ENCODE measurements at regions not wholly inside any gene's neighbourhood (a gene's known extent, or its start where the extent isn't known, plus 50 kb on each side); places are given as distances from the start of the nearest gene placed in this dataset.

GRCh38 chr1:25055961-25056360 lies 125.9 kb upstream of the RUNX3 start:
- no peak for DNase-seq (ENCODE audit: low spot score)

DNA sequence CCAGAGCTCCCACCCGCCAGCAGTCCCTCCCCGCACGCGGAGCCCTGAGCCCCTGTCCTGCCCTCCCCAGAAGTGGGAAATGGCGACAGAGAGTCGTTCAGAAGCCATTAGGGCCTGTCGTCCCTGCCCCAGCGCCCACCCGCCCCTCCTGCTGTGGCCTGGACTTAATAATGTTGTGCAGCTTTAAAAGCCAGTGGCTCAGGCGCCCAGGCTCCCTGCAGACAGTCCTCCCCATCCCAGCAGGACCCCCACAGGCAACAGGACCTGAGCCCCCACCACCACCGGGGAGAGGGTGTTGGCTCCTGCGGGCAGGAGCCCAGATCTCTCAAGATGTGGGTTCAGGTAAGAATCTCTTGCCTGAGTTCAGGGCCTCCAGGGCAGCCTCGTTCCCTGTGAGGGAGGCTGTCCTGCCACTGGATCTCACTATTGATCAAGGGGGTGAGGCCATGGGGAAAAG lies 125.3 kb upstream of the RUNX3 start:
- DNase-seq (ENCODE audit: low spot score): no peak

DNA sequence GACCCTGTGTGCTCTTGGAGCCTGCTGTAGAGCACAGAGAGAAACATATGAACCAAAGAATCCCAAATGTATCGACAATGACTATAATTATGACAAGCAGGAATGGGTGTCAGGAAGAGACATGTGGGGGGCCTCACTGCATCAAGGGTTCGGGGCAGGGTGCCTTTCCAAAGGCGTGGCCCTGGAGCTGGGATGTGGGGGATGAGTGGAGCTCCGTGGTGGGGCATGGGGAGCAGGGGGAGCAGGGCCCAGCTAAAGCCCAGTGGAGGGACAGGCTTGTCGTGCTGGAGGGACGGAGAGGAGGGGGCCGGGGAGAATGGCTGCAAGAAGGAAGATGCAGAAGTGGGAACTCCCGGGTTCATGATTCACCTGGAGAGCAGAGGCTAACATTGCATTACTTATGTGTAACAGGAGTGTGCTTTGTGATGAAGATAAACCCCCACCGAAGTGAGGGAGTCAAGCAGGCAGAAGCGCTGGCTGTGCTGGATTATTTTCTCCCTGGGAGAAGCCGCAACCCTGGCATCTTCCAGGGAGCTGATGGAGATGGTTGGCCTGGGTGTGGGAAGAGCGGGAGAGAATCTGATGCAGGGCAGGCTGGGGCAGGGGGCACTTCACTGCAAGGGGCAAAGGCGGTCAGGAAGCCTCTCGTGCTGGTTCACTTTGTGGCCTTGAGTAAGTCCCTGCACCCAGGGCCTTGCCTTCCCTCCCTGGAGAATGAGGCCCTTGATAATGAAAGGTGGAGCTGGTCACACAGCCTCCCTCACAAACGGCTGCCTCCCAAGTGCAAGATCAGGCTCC lies 124.6 kb upstream of the RUNX3 start:
- no peak for DNase-seq (ENCODE audit: low spot score)

GRCh38 chr1:25053576-25054250 lies 123.6 kb upstream of the RUNX3 start:
- no peak for DNase-seq (ENCODE audit: low spot score)

GRCh38 chr1:25051906-25052305 lies 121.8 kb upstream of the RUNX3 start:
- DNase-seq (ENCODE audit: low spot score): no peak

DNA sequence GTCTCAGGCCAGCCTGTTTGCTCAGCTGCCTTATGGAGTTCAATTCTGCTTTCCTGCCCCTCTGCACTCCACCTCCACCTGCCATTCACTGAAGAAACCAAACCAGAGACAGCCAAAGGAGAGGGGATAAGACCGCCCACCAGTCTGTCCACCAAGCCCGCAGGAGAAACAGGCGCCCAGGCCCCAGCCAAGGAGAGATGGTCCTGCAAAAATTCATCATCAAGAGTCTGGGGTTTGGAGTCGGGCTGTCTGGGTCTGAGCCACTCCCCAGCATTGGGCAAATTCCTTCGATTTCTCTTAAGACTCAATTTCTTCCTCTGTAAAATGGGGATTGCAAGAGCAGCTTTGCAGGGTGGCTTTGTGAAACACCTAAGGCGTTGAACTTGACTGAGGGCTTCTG lies 121.4 kb upstream of the RUNX3 start:
- no peak for DNase-seq (ENCODE audit: low spot score)

GRCh38 chr1:25050165-25050564 lies 120.1 kb upstream of the RUNX3 start:
- no peak for DNase-seq (ENCODE audit: low spot score)

- no peak for DNase-seq (ENCODE audit: low spot score)
These were observed 119.1 kb upstream of the RUNX3 start for GRCh38 chr1:25049190-25049589.

GRCh38 chr1:25048728-25049127 lies 118.7 kb upstream of the RUNX3 start:
- DNase-seq (ENCODE audit: low spot score): no peak

GRCh38 chr1:25047506-25048240 lies 117.6 kb upstream of the RUNX3 start:
- no peak for DNase-seq (ENCODE audit: low spot score)

- DNase-seq (ENCODE audit: low spot score): no peak
These were observed 116.1 kb upstream of the RUNX3 start for GRCh38 chr1:25046194-25046532.

- DNase-seq (ENCODE audit: low spot score): no peak
These were observed 115.6 kb upstream of the RUNX3 start for GRCh38 chr1:25045480-25046193.

DNA sequence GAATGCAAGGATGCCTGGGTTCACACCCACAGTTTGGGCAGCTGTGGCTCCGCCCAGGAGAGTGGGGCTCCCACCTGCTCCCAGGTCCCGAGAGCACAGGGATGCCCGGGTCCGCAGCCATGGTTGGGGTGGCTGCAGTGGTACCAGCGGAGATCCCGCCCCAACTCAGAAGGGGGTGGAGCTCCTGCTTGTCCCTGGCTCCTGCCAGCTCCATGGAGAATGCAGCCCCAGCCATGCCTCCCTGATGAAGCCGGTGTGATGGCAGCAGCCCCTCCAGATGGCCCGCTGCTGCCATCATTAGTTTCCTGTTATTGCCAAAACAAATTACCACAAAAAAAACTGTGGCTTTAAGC lies 113.1 kb upstream of the RUNX3 start:
- DNase-seq (ENCODE audit: low spot score): no peak

GRCh38 chr1:25042331-25043227 lies 112.5 kb upstream of the RUNX3 start:
- no peak for DNase-seq (ENCODE audit: low spot score)

DNA sequence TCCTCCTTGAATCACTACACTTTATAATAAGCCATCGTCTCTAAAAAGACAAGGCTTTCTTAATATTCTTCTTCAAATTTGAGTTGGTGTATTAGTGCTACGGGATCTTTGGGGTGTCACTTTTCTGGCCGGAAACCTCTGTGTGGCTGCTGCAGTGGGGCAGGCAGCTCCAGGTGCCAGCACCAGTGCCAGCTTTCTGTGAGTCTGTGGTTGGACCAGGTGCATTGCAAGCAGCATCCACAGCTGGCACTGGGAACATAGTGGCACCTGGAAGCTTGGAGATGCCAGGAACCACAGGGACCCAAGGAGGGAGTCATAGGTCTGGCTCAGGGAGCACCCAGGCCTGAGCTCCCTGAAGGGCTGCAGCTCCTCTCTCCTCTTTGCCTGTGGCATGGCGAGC lies 111.8 kb upstream of the RUNX3 start:
- DNase-seq (ENCODE audit: low spot score): no peak

DNA sequence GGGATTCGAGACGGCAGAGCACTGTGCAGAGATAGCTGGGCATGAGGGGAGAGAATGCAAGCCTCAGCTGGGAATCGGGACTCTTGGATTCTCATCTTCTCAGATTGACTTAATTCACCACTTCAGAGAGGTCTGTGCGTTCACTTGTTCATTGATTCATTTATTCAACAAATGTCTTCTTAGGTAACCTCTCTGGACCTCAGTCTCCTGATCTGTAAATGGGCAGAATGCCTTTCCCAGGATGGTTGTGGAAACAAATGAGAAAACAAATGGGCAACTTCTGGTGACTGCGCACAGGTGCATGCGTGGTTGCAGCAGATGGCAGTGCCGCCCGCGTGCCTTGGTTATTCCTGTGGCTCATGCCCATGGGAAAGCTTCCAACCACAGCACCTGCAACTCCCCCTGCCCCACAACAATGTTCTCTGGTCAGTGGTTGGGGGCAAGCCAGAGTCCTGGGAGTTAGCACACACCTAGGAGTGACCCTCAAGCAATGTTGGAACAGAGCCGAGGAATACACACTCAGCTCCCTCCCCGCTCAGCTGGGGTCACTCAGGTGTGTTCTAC lies 110.1 kb upstream of the RUNX3 start:
- DNase-seq (ENCODE audit: low spot score): no peak

DNA sequence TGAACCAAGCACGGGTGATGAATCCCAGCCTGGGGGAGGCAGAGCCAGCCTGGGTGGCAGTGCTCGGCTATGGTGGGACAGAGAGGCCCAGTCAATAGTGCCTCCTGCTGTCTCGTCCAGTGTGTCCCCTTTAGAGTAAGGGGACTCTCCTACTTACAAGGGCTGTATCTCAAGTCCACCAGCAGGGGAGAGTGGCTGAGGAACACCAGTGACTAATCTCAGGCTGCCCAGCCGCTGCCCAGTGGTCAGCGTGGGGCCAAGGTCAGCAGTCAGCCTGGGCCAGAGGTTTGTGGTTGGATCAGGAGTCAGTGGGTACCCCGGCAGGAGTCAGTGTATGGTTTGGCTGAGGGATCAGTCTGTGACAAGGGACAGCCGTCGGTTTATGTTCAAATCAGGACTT lies 109.2 kb upstream of the RUNX3 start:
- DNase-seq (ENCODE audit: low spot score): no peak

- no peak for DNase-seq (ENCODE audit: low spot score)
These were observed 108.6 kb upstream of the RUNX3 start for GRCh38 chr1:25038699-25039098.

DNA sequence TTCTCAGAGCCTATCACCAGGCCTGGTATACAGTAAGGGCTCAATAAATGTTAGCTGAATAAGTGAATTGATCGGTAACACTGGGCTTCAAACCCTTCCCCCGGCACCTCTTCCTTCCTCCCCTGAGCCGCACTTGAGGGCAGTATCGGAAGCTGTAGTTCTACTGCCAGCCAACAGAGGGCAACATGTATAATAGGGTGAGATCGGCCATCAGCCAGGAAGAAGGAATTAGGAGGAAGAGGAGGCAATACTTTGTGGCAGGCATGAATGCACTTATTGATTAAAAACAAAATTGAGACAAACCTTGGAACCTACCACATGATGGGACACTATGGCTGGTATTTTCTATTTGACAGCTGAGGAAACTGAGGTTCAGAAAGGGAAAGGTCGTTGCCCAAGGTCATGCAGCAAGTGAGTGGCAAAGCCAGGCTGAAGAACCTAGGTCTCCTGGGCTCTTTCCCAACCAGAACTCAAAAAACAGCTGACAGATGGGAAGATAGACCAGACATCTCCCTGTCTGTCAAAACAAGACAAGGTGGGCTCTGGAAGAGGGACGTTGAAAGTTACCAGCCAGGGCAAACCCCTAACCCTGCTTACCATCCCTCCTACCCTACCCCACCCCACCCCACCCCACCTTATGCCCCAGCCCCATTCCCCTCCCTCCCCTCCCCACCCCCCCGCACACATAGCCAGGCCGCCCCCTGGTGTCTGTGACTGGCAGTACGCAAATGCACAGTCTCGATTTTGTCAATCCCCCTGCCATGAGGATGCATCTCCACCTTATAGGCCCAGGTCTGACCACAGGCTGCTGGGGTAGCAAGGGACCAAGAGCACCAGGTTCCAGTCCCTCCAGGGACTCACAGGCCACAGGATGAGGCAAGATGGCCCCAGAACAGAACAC lies 107.3 kb upstream of the RUNX3 start:
- DNase-seq (ENCODE audit: low spot score): peak; percentile 33

GRCh38 chr1:25036117-25036546 lies 106.1 kb upstream of the RUNX3 start:
- no peak for DNase-seq (ENCODE audit: low spot score)
